ENCODE measurements at regions not wholly inside any gene's neighbourhood (a gene's known extent, or its start where the extent isn't known, plus 50 kb on each side); places are given as distances from the start of the nearest gene placed in this dataset.

- H3F3A ChIP-seq (replicated peaks; ENCODE audit: insufficient read depth), result no peaks in the 10 kb centered on the region
- H3K4me1 ChIP-seq (ENCODE audit: control insufficient read depth in 1 of 2, insufficient read depth in 2 of 2, low read depth in 1 of 2, low read length in 1 of 2), result no peaks in the 10 kb centered on the region
- no peak overlapping the region for H3K27ac ChIP-seq (ENCODE audit: low read depth in 2 of 2, low read length in 1 of 2)
- whole genome bisulfite sequencing (ENCODE audit: low lambda C conversion rate), result 2% methylated on average over 2 of the region's 2 CpGs
- H3K36me3 ChIP-seq (replicated peaks in 1 of 2; ENCODE audit: control insufficient read depth in 1 of 2, insufficient read depth in 2 of 2, low read length in 1 of 2), result no peaks in the 10 kb centered on the region
- H3K9me2 ChIP-seq, result no peaks in the 10 kb centered on the region
- no peak overlapping the region for H3K4me2 ChIP-seq
- no peaks in the 10 kb centered on the region for H3K27me3 ChIP-seq (ENCODE audit: insufficient read depth)
- no peak overlapping the region for H3K9ac ChIP-seq
- H3K9me3 ChIP-seq, result no peaks in the 10 kb centered on the region
- ChIA-PET POLR2A (no interaction called here), CTCF (no interaction called here)
- no peak for DNase-seq
- H4K20me1 ChIP-seq (ENCODE audit: insufficient read depth), result no peaks in the 10 kb centered on the region
- TF ChIP-seq JUND (IDR thresholded peaks at IDR 0.05) (no peak), FOXJ3 (CRISPR knock-in tag; IDR thresholded peaks at IDR 0.05) (no peak), TEAD4 (IDR thresholded peaks at IDR 0.05; ENCODE audit: borderline replicate concordance, insufficient read depth) (no peak), FOXM1 (IDR thresholded peaks at IDR 0.05; ENCODE audit: low read depth) (no peak), ELF1 (IDR thresholded peaks at IDR 0.05) (no peak), USF2 (IDR thresholded peaks at IDR 0.05; ENCODE audit: borderline replicate concordance, low read depth, low read length) (no peak), ZBTB33 (IDR thresholded peaks at IDR 0.05; ENCODE audit: borderline replicate concordance, low read depth) (no peak), GABPA (IDR thresholded peaks at IDR 0.05; ENCODE audit: low read depth) (no peak), PBX3 (IDR thresholded peaks at IDR 0.05) (no peak), FOSL2 (IDR thresholded peaks at IDR 0.05; ENCODE audit: borderline replicate concordance, low read depth) (no peak), IRF3 (IDR thresholded peaks at IDR 0.05; ENCODE audit: low read depth, low read length) (no peak), NRF1 (IDR thresholded peaks at IDR 0.05; ENCODE audit: low read depth, low read length) (no peak)
- no peaks in the 10 kb centered on the region for H3K79me2 ChIP-seq (ENCODE audit: insufficient read depth)
- no peak overlapping the region for H2AFZ ChIP-seq (ENCODE audit: low read depth)
- no peak overlapping the region for H3K4me3 ChIP-seq (ENCODE audit: low read depth in 2 of 2, low read length in 1 of 2)
Observed at GRCh38 chr4:66633477-66633876, 911.8 kb downstream of the CENPC start.

GRCh38 chr4:66629927-66630326 is 915.4 kb downstream of the CENPC start:
- H3K27ac ChIP-seq (ENCODE audit: low read depth in 2 of 2, low read length in 1 of 2), result no peak overlapping the region
- H3K4me3 ChIP-seq (ENCODE audit: low read depth in 2 of 2, low read length in 1 of 2), result no peak overlapping the region
- no peaks in the 10 kb centered on the region for H3K27me3 ChIP-seq (ENCODE audit: insufficient read depth)
- no peaks in the 10 kb centered on the region for H3K4me1 ChIP-seq (ENCODE audit: control insufficient read depth in 1 of 2, insufficient read depth in 2 of 2, low read depth in 1 of 2, low read length in 1 of 2)
- H3K9ac ChIP-seq, result no peak overlapping the region
- no peaks in the 10 kb centered on the region for H3K36me3 ChIP-seq (replicated peaks in 1 of 2; ENCODE audit: control insufficient read depth in 1 of 2, insufficient read depth in 2 of 2, low read length in 1 of 2)
- H3K79me2 ChIP-seq (ENCODE audit: insufficient read depth), result no peaks in the 10 kb centered on the region
- CTCF ChIA-PET, result interaction anchor here (1.1 kb wide), 1 partner anchor 18 kb away, joined by 3 read pairs; no protein-coding TSS in a partner anchor
- H3K9me3 ChIP-seq, result no peaks in the 10 kb centered on the region
- H3K4me2 ChIP-seq, result no peak overlapping the region
- H3K9me2 ChIP-seq, result no peaks in the 10 kb centered on the region
- POLR2A ChIA-PET, result no interaction called here
- no peak for DNase-seq
- no peak for TF ChIP-seq RAD21 (IDR thresholded peaks at IDR 0.05; ENCODE audit: low read length)
- TF ChIP-seq TCF12 (IDR thresholded peaks at IDR 0.05), result no peak
- TF ChIP-seq RFX5 (IDR thresholded peaks at IDR 0.05; ENCODE audit: low read length), result no peak
- no peak for TF ChIP-seq POLR2AphosphoS5 (IDR thresholded peaks at IDR 0.05; ENCODE audit: low read depth, low read length)
- no peak for TF ChIP-seq NFIC (IDR thresholded peaks at IDR 0.05; ENCODE audit: borderline replicate concordance)
- TF ChIP-seq JUND (IDR thresholded peaks at IDR 0.05), result no peak
- no peak for TF ChIP-seq SIN3A (IDR thresholded peaks at IDR 0.05; ENCODE audit: borderline replicate concordance, low read depth, low read length)
- TF ChIP-seq USF2 (IDR thresholded peaks at IDR 0.05; ENCODE audit: borderline replicate concordance, low read depth, low read length), result no peak
- TF ChIP-seq IRF3 (IDR thresholded peaks at IDR 0.05; ENCODE audit: low read depth, low read length), result no peak
- H2AFZ ChIP-seq (ENCODE audit: low read depth), result no peak overlapping the region
- no peaks in the 10 kb centered on the region for H4K20me1 ChIP-seq (ENCODE audit: insufficient read depth)
- no peaks in the 10 kb centered on the region for H3F3A ChIP-seq (replicated peaks; ENCODE audit: insufficient read depth)

Data from SK-N-SH (cell line).